ENCODE measurements at regions not wholly inside any gene's neighbourhood (a gene's known extent, or its start where the extent isn't known, plus 50 kb on each side); places are given as distances from the start of the nearest gene placed in this dataset.

DNA sequence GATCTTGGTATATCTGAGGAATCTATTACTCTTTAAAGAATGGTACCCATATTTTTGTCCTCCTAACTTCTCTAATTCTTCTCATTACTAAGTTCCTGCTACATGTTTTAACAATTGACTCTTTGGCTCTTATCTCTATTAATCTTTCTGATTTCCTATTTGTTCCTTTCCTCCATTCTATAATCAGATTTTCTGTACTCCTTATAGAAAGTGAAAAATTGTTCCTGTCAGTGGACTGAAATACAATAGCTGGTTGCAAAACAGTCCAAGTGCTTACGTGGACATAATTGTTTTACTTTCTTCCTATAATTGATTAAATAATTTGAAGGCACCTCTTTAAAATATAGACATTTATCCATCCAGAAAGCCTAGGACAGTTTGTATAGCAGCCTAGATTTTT is 86.7 kb upstream of the PTHLH start:
- no peaks in the 10 kb centered on the region for H3K27me3 ChIP-seq (ENCODE audit: control insufficient read depth, insufficient read depth, low read length)
- H3K23ac ChIP-seq (ENCODE audit: low read depth, low read length): no peak overlapping the region
- H3K14ac ChIP-seq (replicated peaks; ENCODE audit: low read depth, low read length): no peak overlapping the region
- H3K27ac ChIP-seq (ENCODE audit: insufficient read depth, low read length): no peak overlapping the region
- H3K79me1 ChIP-seq (ENCODE audit: low read depth in 1 of 2, low read length in 2 of 2): no peaks in the 10 kb centered on the region
- no peak for TF ChIP-seq CEBPB (IDR thresholded peaks at IDR 0.05; ENCODE audit: low read depth, low read length)
- TF ChIP-seq FOS (IDR thresholded peaks at IDR 0.05; ENCODE audit: low read depth, low read length): no peak
- TF ChIP-seq, protein P1, sequence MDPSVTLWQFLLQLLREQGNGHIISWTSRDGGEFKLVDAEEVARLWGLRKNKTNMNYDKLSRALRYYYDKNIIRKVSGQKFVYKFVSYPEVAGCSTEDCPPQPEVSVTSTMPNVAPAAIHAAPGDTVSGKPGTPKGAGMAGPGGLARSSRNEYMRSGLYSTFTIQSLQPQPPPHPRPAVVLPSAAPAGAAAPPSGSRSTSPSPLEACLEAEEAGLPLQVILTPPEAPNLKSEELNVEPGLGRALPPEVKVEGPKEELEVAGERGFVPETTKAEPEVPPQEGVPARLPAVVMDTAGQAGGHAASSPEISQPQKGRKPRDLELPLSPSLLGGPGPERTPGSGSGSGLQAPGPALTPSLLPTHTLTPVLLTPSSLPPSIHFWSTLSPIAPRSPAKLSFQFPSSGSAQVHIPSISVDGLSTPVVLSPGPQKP (IDR thresholded peaks at IDR 0.05; ENCODE audit: borderline replicate concordance, low read depth, low read length): no peak
- TF ChIP-seq MAFK (IDR thresholded peaks at IDR 0.05; ENCODE audit: low read depth, low read length): no peak
- no peak for TF ChIP-seq CHD1 (IDR thresholded peaks at IDR 0.05; ENCODE audit: low read depth, low read length)
- TF ChIP-seq MAZ (IDR thresholded peaks at IDR 0.05; ENCODE audit: borderline replicate concordance, low read depth, low read length): no peak
- TF ChIP-seq BHLHE40 (IDR thresholded peaks at IDR 0.05; ENCODE audit: low read depth, low read length): no peak
- no peak overlapping the region for H2AK9ac ChIP-seq (replicated peaks; ENCODE audit: low read depth, low read length, poor library complexity)
- H2AK5ac ChIP-seq (ENCODE audit: low read depth, low read length): no peak overlapping the region
- H2AFZ ChIP-seq (replicated peaks; ENCODE audit: low read length, poor library complexity): no peak overlapping the region
- no peak overlapping the region for H3K9ac ChIP-seq (ENCODE audit: low read depth, low read length)
- in situ Hi-C loops (cut with MboI; ENCODE audit: low sequenced_read_pairs) (no loop called here), dilution Hi-C loops (cut with HindIII; ENCODE audit: low sequenced_read_pairs, unreplicated experiment) (no loop called here), intact Hi-C loops (cut with micrococcal nuclease) (no loop called here)
- H2BK20ac ChIP-seq (ENCODE audit: low read depth, low read length): no peak overlapping the region
- no peaks in the 10 kb centered on the region for H3K9me3 ChIP-seq (ENCODE audit: control insufficient read depth, insufficient read depth, low read length)
- H2BK15ac ChIP-seq (ENCODE audit: low read depth, low read length): no peak overlapping the region
- no TSS peak for BruUV-seq (replicated peaks)
- WGBS, 2 experiments (ENCODE audit: extremely low coverage in 2 of 2, insufficient read length in 1 of 2): no CpG with 5 or more reads among the region's 1 CpG
- H3K4me3 ChIP-seq (ENCODE audit: insufficient read depth, low read depth, low read length): no peak overlapping the region
- H3K4me1 ChIP-seq (ENCODE audit: control insufficient read depth, insufficient read depth, low read length): no peaks in the 10 kb centered on the region
- no peaks in the 10 kb centered on the region for H4K20me1 ChIP-seq (ENCODE audit: insufficient read depth, low read length)
- POLR2A ChIA-PET (ENCODE audit: unreplicated experiment): no interaction called here
- no peak overlapping the region for H3K56ac ChIP-seq (ENCODE audit: extremely low read depth, insufficient read depth, low read length)
- H2BK120ac ChIP-seq (ENCODE audit: low read depth, low read length): no peak overlapping the region
- H3K4me2 ChIP-seq (ENCODE audit: low read depth, low read length): no peak overlapping the region
- no peak overlapping the region for H3K18ac ChIP-seq (ENCODE audit: low read depth, low read length)
- no peak overlapping the region for H4K8ac ChIP-seq (ENCODE audit: low read depth in 2 of 2, low read length in 2 of 2)
- CTCF ChIA-PET: interaction anchor here (1.2 kb wide), 1 partner anchor 30 kb away, joined by 4 read pairs; no protein-coding TSS in a partner anchor
- H4K5ac ChIP-seq (ENCODE audit: low read depth, low read length): no peak overlapping the region
- H3K36me3 ChIP-seq (ENCODE audit: control insufficient read depth, insufficient read depth, low read length): no peaks in the 10 kb centered on the region
- no peak overlapping the region for H2BK5ac ChIP-seq (ENCODE audit: low read depth, low read length, poor library complexity, severe bottlenecking)
- H3K9me1 ChIP-seq (ENCODE audit: insufficient read depth, low read length): no peaks in the 10 kb centered on the region; the same call in 1 of the 2 replicates
- H3K4ac ChIP-seq (ENCODE audit: low read depth, low read length): no peak overlapping the region
- H4K91ac ChIP-seq (ENCODE audit: insufficient read depth, low read depth, low read length): no peak overlapping the region
- DNase-seq (no peak), ATAC-seq (ENCODE audit: low read depth) (no peak)

All from IMR-90 (cell line).